ENCODE measurements at regions not wholly inside any gene's neighbourhood (a gene's known extent, or its start where the extent isn't known, plus 50 kb on each side); places are given as distances from the start of the nearest gene placed in this dataset.

DNA sequence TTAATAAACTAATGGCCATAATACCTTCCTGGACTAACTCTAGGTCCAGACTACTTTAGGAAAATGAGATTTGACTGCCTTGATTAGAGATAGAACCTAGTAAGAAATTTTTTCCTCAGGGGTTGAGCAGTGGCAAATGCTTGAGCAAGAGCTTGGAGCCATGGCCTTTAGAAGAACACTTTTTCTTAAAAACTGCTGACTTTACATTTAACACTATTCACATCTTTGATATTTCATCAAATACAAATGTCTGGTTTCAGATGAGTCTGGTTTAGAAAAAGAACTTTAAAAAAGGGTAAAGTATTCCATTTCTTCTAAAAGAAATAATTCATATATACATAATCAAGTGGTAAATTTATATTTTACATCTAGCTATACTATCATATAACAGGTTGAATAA is 680.9 kb upstream of the PITX2 start:
- Histone ChIP-seq H4K20me1 (ENCODE audit: insufficient read depth, low read length) (no peaks in the 10 kb centered on the region), H3K27ac (ENCODE audit: low read depth, low read length) (no peak overlapping the region), H2AFZ (ENCODE audit: low read length) (no peak overlapping the region), H3K4me3 (ENCODE audit: insufficient read depth, low read length) (no peak overlapping the region), H3K4me1 (ENCODE audit: insufficient read depth, low read length) (no peaks in the 10 kb centered on the region), H3K4me2 (ENCODE audit: insufficient read depth, low read length) (no peak overlapping the region), H3K27me3 (ENCODE audit: insufficient read depth, low read length) (no peaks in the 10 kb centered on the region), H3K9me3 (ENCODE audit: low read depth, low read length) (no peaks in the 10 kb centered on the region), H3K36me3 (ENCODE audit: insufficient read depth, low read length) (no peaks in the 10 kb centered on the region), H3K79me2 (ENCODE audit: insufficient read depth, low read length) (no peaks in the 10 kb centered on the region)
- TF ChIP-seq, protein P1, sequence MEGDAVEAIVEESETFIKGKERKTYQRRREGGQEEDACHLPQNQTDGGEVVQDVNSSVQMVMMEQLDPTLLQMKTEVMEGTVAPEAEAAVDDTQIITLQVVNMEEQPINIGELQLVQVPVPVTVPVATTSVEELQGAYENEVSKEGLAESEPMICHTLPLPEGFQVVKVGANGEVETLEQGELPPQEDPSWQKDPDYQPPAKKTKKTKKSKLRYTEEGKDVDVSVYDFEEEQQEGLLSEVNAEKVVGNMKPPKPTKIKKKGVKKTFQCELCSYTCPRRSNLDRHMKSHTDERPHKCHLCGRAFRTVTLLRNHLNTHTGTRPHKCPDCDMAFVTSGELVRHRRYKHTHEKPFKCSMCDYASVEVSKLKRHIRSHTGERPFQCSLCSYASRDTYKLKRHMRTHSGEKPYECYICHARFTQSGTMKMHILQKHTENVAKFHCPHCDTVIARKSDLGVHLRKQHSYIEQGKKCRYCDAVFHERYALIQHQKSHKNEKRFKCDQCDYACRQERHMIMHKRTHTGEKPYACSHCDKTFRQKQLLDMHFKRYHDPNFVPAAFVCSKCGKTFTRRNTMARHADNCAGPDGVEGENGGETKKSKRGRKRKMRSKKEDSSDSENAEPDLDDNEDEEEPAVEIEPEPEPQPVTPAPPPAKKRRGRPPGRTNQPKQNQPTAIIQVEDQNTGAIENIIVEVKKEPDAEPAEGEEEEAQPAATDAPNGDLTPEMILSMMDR (IDR thresholded peaks at IDR 0.05; ENCODE audit: extremely low read depth, low read depth, low read length) = no peak
- no peak for DNase-seq (ENCODE audit: insufficient read length, low spot score, missing footprints)

DNA sequence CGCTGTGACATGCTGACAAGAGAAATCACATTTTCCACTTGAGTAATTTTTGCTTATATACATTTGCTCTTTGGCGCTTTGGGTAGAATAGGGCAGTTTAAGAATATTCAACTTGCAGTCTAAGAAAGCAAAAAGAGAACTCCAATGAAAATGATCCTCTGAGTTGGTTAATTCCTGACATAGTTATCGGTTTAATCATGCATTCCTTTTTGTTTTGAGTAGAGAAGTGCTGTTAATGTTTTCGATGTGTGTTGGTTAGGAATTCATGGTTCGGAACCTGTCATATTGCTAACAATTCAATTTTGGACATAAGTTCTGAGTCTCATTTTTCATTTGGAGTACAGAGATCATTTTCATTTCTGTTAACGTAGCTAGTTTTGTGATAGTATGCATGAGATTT is 700.6 kb upstream of the PITX2 start:
- peak overlapping the region; percentile 16 for H2AFZ ChIP-seq (ENCODE audit: low read length)
- H3K4me1 ChIP-seq (ENCODE audit: insufficient read depth, low read length) = peaks cover 18% of the 10 kb centered on the region
- peak overlapping the region; percentile 55 for H3K27ac ChIP-seq (ENCODE audit: low read depth, low read length)
- H3K4me2 ChIP-seq (ENCODE audit: insufficient read depth, low read length) = peak overlapping the region; percentile 72
- no peaks in the 10 kb centered on the region for H3K27me3 ChIP-seq (ENCODE audit: insufficient read depth, low read length)
- H3K79me2 ChIP-seq (ENCODE audit: insufficient read depth, low read length) = no peaks in the 10 kb centered on the region
- no peaks in the 10 kb centered on the region for H4K20me1 ChIP-seq (ENCODE audit: insufficient read depth, low read length)
- TF ChIP-seq, protein P1 (IDR thresholded peaks at IDR 0.05; ENCODE audit: extremely low read depth, low read depth, low read length) = no peak
- no peaks in the 10 kb centered on the region for H3K9me3 ChIP-seq (ENCODE audit: low read depth, low read length)
- no peak for DNase-seq (ENCODE audit: insufficient read length, low spot score, missing footprints)
- no peaks in the 10 kb centered on the region for H3K36me3 ChIP-seq (ENCODE audit: insufficient read depth, low read length)
- peak overlapping the region; percentile 30 for H3K4me3 ChIP-seq (ENCODE audit: insufficient read depth, low read length)

DNA sequence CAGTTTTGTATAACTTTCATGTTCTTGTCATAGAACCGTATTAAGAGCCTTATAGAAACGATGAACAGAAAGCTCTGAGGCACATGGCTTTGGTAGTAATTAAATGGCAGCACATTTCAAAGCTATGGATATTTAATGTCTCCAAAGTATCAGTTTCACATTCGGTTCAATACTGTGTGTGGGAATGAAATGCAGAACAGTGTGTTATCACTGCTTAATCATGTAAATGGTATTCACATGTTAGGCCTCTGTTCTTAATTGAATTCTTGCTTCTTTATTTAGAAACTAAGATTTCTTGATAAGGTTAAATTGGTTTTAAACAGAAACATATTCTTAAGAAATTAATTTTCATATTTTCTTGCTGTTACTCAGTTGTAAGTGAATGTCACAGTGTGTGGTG is 701.0 kb upstream of the PITX2 start:
- DNase-seq (ENCODE audit: insufficient read length, low spot score, missing footprints) = no peak
- TF ChIP-seq, protein P1 (IDR thresholded peaks at IDR 0.05; ENCODE audit: extremely low read depth, low read depth, low read length) = no peak
- H3K4me2 ChIP-seq (ENCODE audit: insufficient read depth, low read length) = peak overlapping the region; percentile 72
- no peaks in the 10 kb centered on the region for H3K36me3 ChIP-seq (ENCODE audit: insufficient read depth, low read length)
- peak overlapping the region; percentile 55 for H3K27ac ChIP-seq (ENCODE audit: low read depth, low read length)
- no peaks in the 10 kb centered on the region for H3K79me2 ChIP-seq (ENCODE audit: insufficient read depth, low read length)
- H4K20me1 ChIP-seq (ENCODE audit: insufficient read depth, low read length) = no peaks in the 10 kb centered on the region
- H2AFZ ChIP-seq (ENCODE audit: low read length) = no peak overlapping the region
- H3K4me1 ChIP-seq (ENCODE audit: insufficient read depth, low read length) = peaks cover 18% of the 10 kb centered on the region
- H3K4me3 ChIP-seq (ENCODE audit: insufficient read depth, low read length) = peak overlapping the region; percentile 30
- no peaks in the 10 kb centered on the region for H3K27me3 ChIP-seq (ENCODE audit: insufficient read depth, low read length)
- no peaks in the 10 kb centered on the region for H3K9me3 ChIP-seq (ENCODE audit: low read depth, low read length)

DNA sequence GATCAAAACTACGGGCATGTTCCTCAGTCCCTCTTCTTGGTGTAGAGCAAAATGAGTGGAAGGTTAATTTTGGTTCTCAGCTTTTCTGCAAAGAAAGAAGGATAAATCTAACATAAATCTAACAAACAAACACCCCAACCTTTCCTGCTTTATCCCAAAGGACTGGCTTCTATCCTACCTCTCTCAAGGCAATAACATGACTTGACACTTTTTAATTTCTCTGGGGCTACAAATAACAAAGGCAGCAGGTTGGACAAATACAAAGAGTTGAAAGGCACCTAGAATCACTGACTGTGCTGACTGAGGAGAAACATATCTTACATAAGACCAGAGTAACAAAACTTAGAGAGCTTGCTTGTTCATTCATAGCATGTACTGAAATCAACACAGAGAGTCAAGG is 703.6 kb upstream of the PITX2 start:
- Histone ChIP-seq H3K27me3 (ENCODE audit: insufficient read depth, low read length) (no peaks in the 10 kb centered on the region), H3K4me1 (ENCODE audit: insufficient read depth, low read length) (peaks cover 24% of the 10 kb centered on the region), H3K9me3 (ENCODE audit: low read depth, low read length) (no peaks in the 10 kb centered on the region), H3K36me3 (ENCODE audit: insufficient read depth, low read length) (no peaks in the 10 kb centered on the region), H2AFZ (ENCODE audit: low read length) (peak overlapping the region; percentile 33), H3K4me3 (ENCODE audit: insufficient read depth, low read length) (no peak overlapping the region), H3K27ac (ENCODE audit: low read depth, low read length) (no peak overlapping the region), H4K20me1 (ENCODE audit: insufficient read depth, low read length) (no peaks in the 10 kb centered on the region), H3K79me2 (ENCODE audit: insufficient read depth, low read length) (no peaks in the 10 kb centered on the region), H3K4me2 (ENCODE audit: insufficient read depth, low read length) (no peak overlapping the region)
- TF ChIP-seq, protein P1 (IDR thresholded peaks at IDR 0.05; ENCODE audit: extremely low read depth, low read depth, low read length) = no peak
- DNase-seq (ENCODE audit: insufficient read length, low spot score, missing footprints) = no peak

Measured in osteoblast (primary cell).